A673 (cell line): ENCODE measurements at regions not wholly inside any gene's neighbourhood (a gene's known extent, or its start where the extent isn't known, plus 50 kb on each side); places are given as distances from the start of the nearest gene placed in this dataset.

Experiments
- EZH2 ChIP-seq: fragments of 200-600 bp; sonication (generic); IDR thresholded peaks from 2 replicates; pipeline ENCODE4 v1.6.1; 2017; ENCODE audit warnings: borderline replicate concordance, low read depth, mild to moderate bottlenecking, mixed read lengths, antibody characterized with exemption, low read length; ENCODE audit not compliant: poor library complexity, severe bottlenecking
- TF ChIP-seq, protein P1 (sequence below): fragments of 300-800, 200-600 bp; sonication (generic); conservative IDR thresholded peaks from 2 replicates; pipeline ENCODE4 v1.5.1; 2017; ENCODE audit warnings: low read depth, mild to moderate bottlenecking, antibody characterized with exemption, low read length, moderate library complexity, mixed read lengths

DNA sequence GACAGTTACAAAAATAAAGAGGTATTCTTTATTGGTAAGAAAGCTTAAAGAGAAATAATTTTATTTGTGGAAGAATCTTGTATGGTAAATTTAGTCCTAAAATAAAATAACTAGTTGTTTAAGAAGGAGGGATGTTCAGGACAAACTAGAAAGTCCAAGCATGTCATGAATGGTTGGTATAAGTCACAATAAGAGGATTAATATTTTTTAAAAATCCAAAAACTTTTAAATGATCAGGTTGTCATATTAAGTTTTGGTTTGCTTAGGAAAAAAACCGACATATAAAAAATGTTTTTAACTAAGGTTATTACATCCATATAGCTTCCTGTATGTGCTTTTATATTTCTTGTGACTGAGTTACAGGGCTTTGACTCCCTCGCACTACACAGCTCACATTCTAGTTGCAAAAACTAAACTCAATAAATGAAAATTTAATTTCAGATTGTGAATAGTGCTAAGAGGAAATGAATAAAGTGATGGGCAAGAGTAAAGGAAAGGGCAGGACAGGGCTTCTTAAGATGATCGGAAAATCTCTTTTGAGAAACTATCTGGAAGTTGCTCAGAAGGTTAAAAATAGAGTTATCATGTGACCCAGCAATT, 80.7 kb upstream of the METAP2 start:
- TF ChIP-seq EZH2: no peak
- TF ChIP-seq, protein P1, sequence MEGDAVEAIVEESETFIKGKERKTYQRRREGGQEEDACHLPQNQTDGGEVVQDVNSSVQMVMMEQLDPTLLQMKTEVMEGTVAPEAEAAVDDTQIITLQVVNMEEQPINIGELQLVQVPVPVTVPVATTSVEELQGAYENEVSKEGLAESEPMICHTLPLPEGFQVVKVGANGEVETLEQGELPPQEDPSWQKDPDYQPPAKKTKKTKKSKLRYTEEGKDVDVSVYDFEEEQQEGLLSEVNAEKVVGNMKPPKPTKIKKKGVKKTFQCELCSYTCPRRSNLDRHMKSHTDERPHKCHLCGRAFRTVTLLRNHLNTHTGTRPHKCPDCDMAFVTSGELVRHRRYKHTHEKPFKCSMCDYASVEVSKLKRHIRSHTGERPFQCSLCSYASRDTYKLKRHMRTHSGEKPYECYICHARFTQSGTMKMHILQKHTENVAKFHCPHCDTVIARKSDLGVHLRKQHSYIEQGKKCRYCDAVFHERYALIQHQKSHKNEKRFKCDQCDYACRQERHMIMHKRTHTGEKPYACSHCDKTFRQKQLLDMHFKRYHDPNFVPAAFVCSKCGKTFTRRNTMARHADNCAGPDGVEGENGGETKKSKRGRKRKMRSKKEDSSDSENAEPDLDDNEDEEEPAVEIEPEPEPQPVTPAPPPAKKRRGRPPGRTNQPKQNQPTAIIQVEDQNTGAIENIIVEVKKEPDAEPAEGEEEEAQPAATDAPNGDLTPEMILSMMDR: no peak
